ENCODE measurements at regions not wholly inside any gene's neighbourhood (a gene's known extent, or its start where the extent isn't known, plus 50 kb on each side); places are given as distances from the start of the nearest gene placed in this dataset.
"Not testable (repeated sequence)": the region's sequence is repeated elsewhere in the genome, so short reads cannot be mapped to it uniquely, and the experiment has no call there.

DNA sequence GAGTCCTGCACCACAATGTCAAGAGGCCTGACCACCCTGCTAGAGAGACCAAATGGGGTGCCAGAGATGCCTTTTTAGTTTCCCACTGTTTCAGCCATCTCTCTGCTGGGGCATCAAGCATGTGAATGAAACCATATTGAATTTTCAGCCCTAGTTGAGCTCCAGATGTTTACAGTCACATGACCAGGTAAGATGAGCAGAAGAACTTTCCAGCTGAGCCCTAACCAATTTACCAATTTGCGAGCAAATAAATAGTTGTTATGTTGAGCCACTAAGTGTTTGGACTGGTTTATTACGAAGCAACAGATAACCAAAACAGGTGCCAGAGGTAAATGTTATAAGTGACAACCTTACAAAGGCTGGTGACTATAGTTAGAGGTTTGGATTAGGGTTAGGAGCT is 209.1 kb upstream of the CCL2 start:
- in situ Hi-C loops (cut with HindIII; ENCODE audit: low sequenced_read_pairs) = no loop called here
- no peak for DNase-seq (ENCODE audit: low spot score)

DNA sequence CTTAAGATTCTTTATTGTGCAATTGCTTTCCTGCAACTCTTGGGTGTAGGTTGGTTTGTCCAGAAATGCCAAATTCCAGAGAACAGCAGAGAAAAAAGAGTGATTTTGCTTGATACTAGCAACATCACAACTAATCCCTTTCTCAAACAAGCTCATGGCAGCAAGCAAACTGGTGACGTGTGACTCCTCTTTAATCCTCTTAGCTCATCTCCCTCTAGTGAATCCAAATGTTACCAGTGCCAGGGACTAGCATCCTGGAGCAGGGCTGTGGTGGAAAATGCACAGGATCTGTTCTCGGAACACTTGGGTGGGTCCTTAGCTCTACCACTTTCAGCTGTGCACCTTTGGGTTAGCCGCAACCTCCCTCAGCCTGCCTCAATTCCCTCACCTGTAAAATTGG is 204.0 kb upstream of the CCL2 start:
- DNase-seq (ENCODE audit: low spot score) = peak; percentile 61
- in situ Hi-C loops (cut with HindIII; ENCODE audit: low sequenced_read_pairs) = no loop called here

DNA sequence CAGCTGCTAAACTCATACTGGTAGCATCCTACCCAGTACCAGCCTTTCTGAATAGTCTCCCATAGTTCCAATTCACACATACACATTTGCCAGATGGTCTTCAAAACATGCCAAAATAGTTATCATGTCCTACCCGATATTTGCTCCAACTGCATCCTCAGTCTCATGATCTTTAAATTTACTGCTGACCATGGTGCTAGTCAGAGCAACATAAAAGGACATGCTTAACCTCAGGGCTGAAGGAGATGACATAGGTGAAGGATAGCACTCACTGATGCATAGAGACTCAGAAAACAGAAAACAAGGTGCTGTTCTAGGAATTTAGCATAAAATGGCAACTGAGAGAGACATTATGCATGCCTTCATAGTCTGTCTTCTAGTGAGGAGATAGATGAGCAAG is 200.6 kb upstream of the CCL2 start:
- no peak for DNase-seq (ENCODE audit: low spot score)
- in situ Hi-C loops (cut with HindIII; ENCODE audit: low sequenced_read_pairs) = no loop called here

DNA sequence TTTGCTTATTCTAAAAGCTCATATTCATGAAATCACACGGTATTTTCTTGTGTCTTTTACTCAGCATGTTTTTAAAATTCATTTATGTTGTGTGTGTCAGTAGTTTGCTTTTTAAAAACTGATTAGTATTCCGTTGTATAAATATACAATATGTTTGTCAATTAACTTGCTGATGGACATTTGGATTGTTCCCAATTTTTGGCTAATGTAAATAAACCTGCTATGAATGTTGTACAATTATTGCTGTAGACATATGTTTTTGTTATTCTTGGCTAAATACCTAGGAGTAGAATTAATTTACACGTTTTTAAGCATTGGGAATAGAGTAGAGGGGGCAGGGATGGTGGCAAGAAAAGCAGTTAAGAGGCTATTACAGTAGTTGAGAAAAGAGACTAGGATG is 199.5 kb upstream of the CCL2 start:
- DNase-seq (ENCODE audit: low spot score) = no peak
- in situ Hi-C loops (cut with HindIII; ENCODE audit: low sequenced_read_pairs) = no loop called here

DNA sequence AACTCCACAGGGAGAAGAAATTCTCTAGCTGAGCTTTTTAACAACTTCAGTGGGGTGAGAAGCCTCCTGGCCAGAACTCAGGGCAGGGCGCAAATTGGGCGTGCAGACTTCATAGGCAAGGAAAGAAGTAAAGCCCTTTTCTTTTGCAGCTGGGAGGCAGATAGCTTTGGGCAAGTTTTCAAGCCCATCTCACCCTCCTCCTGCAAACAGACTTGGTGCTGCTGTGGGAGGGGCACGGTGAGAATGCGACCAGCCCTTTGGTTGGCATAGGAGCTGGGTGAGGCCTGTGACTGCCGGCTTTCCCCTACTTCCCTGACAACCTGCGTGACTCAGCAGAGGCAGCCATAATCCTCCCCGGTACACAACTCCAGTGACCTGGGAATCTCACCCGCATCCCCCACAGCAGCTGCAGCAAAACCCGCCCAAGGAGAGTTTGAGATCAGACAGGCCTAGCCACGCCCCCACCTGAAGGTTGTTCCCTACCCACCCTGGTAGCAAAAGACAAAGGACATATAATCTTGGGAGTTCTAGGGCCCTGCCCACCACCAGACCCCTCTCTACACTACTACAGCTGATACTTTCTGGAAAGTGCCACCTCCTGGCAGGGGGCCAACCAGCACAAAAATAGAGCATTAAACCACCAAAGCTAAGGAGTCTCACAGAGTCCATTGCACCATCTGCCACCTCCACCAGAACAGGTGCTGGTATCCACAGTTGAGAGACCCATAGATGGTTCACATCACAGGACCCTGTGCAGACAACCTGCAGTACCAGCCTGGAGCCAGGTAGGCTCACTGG is 195.5 kb upstream of the CCL2 start:
- in situ Hi-C loops (cut with HindIII; ENCODE audit: low sequenced_read_pairs) = no loop called here
- DNase-seq (ENCODE audit: low spot score) = no peak

DNA sequence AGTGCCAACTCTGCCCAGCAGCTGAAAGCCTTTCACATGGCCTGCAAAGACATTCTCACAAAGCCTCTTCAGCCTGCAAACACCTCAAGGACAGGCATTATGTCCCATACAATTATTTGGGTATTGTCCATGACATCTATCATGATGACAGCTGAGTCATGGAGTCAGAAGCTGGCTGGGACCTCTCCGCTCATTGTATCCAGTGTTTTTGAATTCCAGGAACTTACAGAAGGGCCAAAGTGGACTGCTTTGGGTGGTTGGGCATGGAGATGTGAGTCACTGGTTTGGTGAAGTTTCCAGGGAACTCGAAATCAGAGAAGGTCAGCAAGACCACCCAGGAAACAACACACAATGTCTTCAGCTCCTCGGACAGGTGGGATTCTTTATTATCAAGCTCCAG is 188.6 kb upstream of the CCL2 start:
- in situ Hi-C loops (cut with HindIII; ENCODE audit: low sequenced_read_pairs) = no loop called here
- DNase-seq (ENCODE audit: low spot score) = no peak

DNA sequence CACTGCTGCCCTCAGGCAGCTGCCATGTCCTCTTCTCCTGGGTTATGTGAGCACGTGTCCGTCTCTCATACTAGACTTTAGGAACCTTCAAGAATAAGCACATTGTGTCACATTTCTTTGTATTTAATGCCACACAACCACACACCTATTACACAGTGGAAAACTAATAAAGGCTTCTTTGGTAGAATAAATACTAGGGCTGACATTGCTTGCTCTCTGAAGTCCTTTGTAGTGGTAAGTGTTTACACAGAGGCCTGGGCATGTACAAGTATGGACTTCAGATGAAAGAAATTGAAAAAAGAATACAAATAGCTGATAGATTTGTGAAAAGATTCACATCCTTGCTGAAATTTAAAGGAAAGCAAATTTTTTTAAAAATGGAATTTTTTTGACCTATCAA is 188.1 kb upstream of the CCL2 start:
- DNase-seq (ENCODE audit: low spot score) = no peak
- in situ Hi-C loops (cut with HindIII; ENCODE audit: low sequenced_read_pairs) = no loop called here

DNA sequence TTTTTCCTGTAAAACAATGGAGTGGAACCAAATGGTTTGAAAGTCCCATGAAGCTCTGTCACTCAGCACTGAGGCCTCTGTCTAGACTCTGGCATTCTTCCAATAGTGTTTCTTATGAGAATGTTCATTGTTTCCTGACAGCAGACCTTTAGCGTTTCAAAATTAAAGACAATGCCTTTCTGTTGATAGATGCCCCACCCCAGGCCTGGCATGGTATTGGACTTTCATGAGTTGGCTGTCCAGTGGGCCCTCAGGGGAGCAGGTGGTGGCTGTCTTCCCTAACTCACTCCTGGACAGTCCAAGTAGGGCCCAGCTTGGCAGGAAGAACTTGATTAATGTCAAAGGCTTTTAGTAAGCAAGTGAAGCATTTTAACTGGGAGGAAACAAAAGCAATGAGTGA is 186.5 kb upstream of the CCL2 start:
- in situ Hi-C loops (cut with HindIII; ENCODE audit: low sequenced_read_pairs) = no loop called here
- no peak for DNase-seq (ENCODE audit: low spot score)

DNA sequence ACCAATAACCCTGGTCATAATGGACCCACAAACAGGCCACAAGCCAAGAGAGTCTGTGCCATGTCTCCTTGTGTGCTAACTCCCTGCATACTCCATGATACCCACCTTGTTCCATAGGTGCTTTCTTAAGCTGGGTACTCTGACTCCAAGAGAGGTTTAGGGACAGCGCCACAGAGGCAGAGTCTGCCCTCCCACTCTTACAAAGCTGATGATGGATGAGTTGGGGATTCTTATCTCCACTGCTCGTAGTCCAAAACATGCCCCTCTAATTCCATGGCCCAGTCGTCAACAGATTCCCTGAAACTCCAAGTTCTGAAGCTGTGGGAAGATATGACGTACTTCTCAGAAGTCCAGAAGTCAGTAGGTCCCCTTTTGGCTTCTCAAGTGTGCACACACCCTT is 184.4 kb upstream of the CCL2 start:
- no peak for DNase-seq (ENCODE audit: low spot score)
- in situ Hi-C loops (cut with HindIII; ENCODE audit: low sequenced_read_pairs) = no loop called here

DNA sequence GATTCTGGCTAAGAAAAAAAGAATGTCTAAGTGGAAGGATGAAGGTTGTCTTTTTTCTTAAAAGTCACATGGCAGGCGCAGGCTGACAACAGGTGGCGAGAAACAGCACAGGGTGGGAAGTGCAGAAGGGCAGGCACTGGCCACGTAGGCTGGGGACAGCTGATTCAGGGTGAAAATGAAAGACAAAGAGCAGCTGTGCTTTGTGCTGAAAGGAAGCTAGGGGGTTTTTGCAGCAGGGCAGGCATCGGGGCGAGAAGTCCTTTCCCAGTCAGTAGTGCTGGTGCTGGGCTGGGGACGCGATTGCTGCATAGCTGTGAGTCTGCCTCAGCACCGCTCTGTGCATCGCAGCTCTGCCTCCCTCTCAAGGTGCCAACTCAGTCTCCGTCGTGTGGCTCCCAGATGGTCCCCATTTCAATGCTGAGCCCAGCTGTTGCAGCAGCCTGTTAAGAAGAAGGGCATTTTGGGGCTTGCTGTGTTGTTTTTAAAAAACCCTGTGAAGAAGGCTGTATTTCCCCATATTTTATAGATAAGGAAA is 183.1 kb upstream of the CCL2 start:
- in situ Hi-C loops (cut with HindIII; ENCODE audit: low sequenced_read_pairs) = no loop called here
- no peak for DNase-seq (ENCODE audit: low spot score)

DNA sequence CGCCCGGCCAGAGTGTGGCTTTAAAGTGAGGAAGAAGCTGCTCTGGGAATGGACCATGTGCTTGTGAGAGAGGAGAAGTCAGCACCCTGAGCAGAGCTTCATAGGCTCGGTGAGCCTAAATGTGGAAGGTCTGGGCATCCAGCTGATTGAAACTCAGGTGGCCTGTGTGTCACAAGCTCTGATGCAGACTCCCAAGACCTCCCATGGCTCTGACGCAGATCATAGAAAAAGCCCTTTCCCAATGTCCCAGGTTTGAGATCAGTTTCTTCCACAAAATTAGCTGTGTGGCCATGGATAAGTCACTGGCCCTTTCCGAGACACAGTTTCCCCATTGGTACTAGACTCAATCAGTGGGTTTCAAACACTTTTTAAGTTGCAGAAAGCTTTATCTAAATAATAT is 180.0 kb upstream of the CCL2 start:
- DNase-seq (ENCODE audit: low spot score) = no peak
- in situ Hi-C loops (cut with HindIII; ENCODE audit: low sequenced_read_pairs) = no loop called here

DNA sequence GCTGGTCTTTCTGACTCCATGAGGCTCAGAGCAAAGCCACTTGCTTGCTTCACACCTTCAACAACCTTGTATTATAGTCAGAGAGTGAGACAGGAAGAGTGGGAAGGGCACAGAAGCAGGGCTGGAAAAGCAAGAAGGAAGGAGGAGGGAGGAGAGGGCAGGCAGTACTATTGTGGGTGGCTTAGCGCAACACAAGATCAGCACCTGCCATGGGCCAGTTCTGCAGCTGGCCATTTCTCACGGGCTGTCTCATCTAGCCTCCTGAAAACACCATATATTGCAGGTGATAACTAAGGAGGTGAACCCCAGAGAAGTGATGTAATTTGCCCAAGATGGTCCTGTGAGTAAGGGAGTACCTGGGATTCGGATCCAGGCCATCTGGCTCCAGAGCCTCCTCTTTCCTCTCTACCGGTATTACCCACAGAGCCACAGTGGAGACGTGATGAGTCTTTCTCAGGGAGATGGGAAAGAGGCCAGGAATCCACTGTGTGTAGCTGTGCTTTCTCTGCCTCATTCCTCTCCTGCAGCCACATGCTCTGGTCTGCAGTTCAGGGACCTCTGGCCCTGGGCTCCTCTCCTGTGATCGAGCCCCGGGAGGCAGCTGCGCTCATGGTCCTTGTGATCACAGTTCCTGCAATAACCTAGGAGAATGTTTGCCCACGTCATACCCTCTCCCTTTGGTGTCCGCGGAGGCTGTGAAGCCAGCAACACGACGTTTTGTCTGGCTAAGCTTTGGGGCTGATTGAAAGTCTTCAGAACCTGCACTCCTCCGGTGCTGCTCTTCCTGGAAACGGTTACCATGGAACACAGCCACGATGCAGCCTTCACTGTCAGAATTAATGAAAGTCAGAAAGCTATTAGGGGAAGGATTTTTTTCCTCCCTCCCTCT is 178.1 kb upstream of the CCL2 start:
- DNase-seq (ENCODE audit: low spot score) = peak; percentile 96
- in situ Hi-C loops (cut with HindIII; ENCODE audit: low sequenced_read_pairs) = no loop called here

DNA sequence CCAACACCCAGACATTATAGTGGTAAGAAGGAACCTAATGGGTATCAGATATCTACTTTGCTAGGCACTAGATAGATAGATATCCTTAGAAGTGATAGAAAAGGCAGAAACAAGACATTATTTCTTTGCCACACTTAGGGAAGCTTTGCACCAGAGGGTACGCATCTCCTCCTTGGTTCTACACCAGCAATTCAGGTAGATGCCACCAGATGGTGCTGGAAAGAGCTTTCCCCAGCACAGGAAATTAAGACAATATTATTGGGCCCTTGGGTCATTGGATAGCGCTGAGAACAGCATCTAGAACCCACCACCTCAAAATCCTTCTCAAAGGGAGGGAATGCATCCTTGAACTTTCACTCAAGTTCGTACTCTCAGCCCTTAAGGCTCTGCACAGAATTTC is 173.8 kb upstream of the CCL2 start:
- in situ Hi-C loops (cut with HindIII; ENCODE audit: low sequenced_read_pairs) = no loop called here
- no peak for DNase-seq (ENCODE audit: low spot score)

DNA sequence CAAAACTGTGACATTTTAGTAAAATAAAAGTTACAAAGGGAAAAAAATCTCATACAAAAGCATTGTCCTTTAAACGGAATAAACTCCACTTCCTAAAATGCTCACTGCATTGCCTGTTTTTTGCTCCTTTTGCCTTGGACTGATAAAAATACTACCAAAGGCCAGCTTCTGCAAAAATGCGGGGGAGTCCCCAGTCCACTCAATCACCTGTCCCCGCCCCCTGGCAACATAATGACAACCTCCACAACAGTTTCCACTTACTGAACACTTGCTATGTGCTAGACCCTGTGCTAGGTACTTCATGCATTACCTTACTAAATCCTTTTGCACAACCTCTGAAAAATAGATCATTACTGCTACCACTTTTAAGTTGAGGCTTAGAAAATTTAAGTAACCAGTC is 172.7 kb upstream of the CCL2 start:
- in situ Hi-C loops (cut with HindIII; ENCODE audit: low sequenced_read_pairs) = no loop called here
- DNase-seq (ENCODE audit: low spot score) = no peak

DNA sequence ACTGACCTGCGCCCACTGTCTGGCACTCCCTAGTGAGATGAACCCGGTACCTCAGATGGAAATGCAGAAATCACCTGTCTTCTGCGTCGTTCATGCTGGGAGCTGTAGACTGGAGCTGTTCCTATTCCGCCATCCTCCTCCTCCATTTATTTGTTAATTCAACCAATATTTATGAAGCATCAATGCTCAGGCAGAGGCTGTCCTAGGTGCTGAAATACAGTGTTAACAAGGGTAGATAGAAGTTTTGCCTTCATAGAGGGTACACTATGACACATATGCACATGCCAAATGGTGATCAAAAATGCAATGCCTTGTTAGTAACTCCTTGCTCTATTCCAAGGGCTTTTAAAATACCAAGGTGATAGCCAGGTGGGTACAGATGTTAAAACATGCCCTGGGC is 166.0 kb upstream of the CCL2 start:
- DNase-seq (ENCODE audit: low spot score); in situ Hi-C loops (cut with HindIII; ENCODE audit: low sequenced_read_pairs): not testable (repeated sequence)

DNA sequence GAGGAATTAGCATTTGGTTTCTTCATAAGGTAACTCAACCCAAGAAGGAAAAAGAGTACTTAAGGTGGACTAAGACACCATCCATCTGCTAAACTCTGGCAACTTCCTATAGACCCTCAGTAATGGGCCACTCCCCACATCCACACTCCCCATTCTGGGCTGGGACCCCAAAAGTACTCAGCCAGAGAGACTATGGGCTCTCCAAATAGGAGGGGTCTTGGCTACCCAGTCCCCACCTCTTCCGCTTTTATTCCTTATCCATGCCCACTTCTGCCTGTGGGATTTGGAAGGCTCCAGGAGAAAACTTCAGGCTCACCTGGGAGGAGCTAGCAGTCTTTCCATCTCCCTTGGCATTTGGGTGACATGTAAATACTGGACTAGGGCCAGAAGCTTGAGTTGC is 164.5 kb upstream of the CCL2 start:
- in situ Hi-C loops (cut with HindIII; ENCODE audit: low sequenced_read_pairs) = no loop called here
- DNase-seq (ENCODE audit: low spot score) = no peak

DNA sequence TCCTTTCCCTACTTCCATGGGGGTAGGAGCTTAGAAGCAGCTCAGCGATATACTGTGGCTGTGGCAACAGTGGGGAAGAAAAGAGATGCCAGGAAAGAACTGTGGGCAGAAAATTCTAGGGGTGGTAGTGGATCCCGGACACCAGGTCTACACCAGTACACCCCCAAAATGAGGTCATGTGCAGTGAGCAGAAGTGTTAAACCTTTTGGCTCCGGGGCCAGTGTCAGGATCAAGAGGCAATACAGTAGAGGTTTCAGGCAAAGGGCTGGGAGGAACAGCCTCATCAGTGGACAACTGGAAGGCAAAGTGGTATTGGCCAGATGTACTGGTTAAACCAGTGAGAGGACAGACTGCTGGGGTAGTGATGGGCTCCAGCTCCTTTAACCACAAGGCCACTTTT is 163.1 kb upstream of the CCL2 start:
- in situ Hi-C loops (cut with HindIII; ENCODE audit: low sequenced_read_pairs) = no loop called here
- no peak for DNase-seq (ENCODE audit: low spot score)

DNA sequence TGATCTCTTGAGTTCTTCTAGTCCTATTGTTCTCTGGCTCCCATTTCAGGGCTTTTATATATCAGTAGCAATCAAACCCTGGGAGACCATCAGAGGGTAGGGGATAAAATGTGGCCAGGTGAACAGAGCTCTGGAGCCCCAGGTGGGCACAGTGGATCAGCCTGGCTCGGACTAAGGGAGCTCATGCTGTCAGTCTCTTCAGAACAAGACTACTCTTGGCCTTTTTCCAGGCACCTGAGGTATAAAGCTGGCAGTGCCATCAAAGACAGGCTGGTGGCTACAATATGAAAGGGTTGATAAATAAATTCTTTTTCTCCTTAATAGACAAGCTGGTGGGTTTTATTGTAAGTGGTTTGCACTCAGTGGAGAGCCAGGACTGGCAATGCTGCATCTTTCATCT is 160.0 kb upstream of the CCL2 start:
- in situ Hi-C loops (cut with HindIII; ENCODE audit: low sequenced_read_pairs) = no loop called here
- DNase-seq (ENCODE audit: low spot score) = peak; percentile 83

DNA sequence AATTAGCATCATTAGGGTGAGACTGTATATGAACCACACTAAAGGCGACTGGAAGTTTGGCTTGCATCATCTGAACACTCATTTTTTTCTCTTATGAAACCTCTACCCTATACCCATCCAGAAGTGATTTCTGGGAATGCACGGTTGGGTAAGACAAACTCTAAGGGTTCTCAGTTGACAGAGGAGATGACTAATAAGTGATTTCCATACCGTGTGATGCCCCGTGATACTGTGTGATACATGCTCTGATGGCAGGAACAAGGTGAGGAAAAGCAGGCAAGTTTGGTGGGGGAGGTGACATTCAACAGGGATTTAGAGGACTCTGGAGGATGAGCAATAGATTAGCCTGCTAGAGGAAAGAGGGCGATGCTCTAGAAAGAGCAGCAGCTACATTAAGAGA is 156.4 kb upstream of the CCL2 start:
- in situ Hi-C loops (cut with HindIII; ENCODE audit: low sequenced_read_pairs) = no loop called here
- no peak for DNase-seq (ENCODE audit: low spot score)

DNA sequence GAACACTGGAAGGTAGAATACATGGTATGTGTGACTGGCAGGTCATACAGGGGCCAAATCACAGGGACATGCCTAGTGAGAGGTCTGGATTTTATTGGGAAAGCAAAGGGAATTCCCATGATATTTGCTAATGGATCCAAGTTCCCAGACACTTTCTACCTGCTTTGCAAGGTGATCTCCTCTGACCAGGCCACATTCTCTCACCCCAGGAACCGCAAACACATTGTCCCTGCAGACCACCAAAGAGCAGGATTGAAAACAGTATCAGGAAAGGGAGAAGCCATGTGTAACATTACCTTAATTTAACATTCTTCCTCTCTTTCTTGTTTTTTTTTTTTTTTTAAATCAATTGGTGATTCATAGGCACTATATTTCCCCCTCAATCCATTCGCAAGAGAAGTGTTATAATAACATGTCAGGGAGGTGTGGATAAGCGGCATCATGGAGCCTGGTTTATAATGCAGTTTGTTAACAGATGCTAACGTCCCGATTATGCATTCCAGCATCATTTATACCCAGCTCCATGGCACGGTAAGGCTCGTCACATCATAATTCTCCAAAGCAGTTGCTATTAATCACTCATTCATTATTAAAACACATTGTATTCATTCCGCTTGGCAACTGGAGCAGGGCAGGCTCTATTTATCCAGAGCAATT is 155.1 kb upstream of the CCL2 start:
- in situ Hi-C loops (cut with HindIII; ENCODE audit: low sequenced_read_pairs) = no loop called here
- no peak for DNase-seq (ENCODE audit: low spot score)

Data from G401 (cell line).